GM21381 (cell line): ENCODE measurements at regions not wholly inside any gene's neighbourhood (a gene's known extent, or its start where the extent isn't known, plus 50 kb on each side); places are given as distances from the start of the nearest gene placed in this dataset.

Experiments used
- ATAC-seq: cut with Tn5 transposase; IDR thresholded peaks from one replicate; pipeline ENCODE4 v1.9.1; 2021; ENCODE audit warnings: mild to moderate bottlenecking, moderate library complexity; ENCODE audit not compliant: unreplicated experiment

DNA sequence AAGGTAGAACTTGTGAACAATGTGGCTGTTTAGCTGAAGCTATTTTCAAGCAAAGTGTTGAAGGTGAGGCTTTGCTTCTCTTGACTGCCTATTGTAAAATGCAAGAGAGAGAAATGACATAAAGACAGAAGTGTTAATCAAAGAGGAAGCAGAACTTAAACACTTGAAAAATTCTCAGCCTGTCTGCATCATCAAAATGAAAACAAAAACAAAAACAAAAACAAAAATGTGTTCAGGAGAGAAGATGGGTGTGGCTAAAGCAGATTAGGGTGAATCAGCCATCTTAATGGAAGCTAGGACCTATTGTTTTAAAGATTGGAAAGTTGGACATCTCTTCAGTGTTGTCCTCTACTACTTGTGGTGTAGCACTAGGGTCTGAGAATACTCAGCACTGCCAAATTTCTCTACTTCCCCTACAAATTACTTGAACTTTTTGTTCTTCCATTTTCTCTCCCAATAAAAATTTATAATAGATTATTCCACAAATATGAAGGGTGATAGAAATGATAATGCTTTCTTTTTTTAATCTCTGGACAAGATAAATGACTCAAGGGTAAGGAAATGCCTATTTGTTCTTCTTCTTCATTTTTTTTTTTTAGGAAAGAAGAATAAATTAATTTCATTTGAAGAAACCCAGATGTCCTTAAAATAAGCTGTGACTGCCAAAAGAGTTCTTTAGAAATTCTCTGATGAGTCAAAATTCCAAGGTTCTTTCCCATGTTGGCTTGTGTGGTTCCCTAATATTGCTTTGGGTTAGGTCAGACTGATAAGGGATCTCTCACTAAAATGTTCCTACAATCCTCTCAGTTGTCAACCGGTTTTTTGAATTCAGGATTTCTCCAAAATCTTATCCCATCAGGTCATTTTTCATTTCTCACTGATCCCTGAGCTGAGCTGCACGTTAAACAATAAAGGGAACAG, 571.2 kb upstream of the ZEB2 start:
- no peak for ATAC-seq

GRCh38 chr2:145088756-145089155, 568.8 kb upstream of the ZEB2 start:
- ATAC-seq = no peak

GRCh38 chr2:145086910-145087309, 567.0 kb upstream of the ZEB2 start:
- ATAC-seq = no peak

DNA sequence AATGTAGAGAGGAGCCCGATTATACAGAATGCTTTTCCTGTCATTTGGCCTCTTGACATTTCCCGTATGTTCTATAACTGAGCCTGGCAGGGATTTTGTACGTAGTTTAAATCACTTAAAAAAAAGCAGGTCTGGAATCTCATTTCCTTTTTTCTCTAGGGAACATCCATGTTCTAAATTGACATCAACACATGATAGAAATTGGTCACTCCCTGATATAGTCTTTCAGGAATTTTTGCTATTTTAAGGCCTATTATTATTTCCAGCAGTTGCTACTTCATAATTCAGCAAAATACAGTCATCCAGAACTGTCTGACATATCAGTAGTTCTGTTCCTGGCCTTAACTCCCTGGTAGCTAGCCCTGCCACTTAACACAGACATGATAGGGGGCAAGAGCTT, 565.7 kb upstream of the ZEB2 start:
- ATAC-seq = no peak

DNA sequence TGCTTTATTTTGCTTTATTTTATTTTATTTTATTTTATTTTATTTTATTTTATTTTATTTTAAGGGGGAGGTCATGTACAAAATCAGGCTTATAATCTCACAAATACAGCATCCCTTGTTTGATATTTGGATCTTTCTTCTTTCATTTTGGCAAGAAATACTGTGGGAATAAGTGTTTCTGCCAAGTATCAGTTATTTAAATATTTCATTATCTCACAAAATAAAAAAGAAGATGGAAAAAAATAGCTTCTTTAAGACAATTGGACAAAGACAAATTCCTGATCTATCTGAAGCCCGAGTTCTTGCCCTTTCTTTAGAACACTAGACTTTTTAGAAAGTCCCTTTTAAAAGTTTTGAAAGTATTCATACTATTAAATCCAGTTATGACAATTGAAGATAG, 560.5 kb upstream of the ZEB2 start:
- no peak for ATAC-seq

GRCh38 chr2:145079641-145080040, 559.7 kb upstream of the ZEB2 start:
- ATAC-seq = no peak

DNA sequence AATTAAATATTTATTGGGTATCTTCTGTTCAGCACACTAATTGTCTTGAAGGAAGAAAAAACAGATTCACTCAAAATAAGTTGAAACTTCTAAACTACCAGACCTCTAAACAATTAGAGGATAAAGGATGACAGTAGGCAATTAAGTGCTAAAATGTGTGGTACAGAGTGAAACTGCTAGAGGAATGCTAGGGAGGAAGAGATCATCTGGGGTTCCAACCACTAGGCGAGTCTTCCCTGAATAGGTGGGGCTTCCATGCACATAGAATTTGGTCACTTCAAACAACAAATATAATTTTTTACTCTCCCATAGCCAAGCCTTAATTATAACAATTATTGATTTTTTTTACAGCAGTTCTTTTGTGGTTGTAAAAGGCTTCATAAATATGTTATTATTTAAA, 559.0 kb upstream of the ZEB2 start:
- ATAC-seq = no peak

- no peak for ATAC-seq
These were observed 556.2 kb upstream of the ZEB2 start for GRCh38 chr2:145076085-145076484.

GRCh38 chr2:145075454-145076062, 555.6 kb upstream of the ZEB2 start:
- no peak for ATAC-seq

- no peak for ATAC-seq
These were observed 550.8 kb upstream of the ZEB2 start for GRCh38 chr2:145070703-145071102.

GRCh38 chr2:145068509-145068908, 548.6 kb upstream of the ZEB2 start:
- no peak for ATAC-seq

DNA sequence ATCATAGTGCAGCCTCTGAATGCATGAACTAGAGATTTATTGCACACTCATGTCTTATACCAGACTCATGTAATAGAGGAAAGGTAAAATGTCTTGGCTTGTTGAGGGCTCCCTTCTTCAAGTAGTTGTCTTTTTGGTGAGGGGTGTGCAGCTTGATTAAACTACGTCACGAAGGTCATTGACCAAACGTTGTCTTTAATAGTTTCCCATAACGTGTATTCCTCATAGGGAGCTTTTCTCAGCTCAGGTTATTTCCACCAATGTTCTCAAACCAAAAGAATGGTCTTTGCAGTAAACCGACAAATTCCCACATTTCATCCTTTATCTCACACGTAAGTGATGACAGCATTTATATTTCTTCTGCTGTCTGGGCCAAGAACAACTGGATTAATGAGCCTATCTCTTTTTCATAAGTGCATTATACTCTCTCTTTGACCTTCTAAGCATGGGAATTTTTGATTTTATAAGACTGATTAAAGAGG, 547.7 kb upstream of the ZEB2 start:
- no peak for ATAC-seq

DNA sequence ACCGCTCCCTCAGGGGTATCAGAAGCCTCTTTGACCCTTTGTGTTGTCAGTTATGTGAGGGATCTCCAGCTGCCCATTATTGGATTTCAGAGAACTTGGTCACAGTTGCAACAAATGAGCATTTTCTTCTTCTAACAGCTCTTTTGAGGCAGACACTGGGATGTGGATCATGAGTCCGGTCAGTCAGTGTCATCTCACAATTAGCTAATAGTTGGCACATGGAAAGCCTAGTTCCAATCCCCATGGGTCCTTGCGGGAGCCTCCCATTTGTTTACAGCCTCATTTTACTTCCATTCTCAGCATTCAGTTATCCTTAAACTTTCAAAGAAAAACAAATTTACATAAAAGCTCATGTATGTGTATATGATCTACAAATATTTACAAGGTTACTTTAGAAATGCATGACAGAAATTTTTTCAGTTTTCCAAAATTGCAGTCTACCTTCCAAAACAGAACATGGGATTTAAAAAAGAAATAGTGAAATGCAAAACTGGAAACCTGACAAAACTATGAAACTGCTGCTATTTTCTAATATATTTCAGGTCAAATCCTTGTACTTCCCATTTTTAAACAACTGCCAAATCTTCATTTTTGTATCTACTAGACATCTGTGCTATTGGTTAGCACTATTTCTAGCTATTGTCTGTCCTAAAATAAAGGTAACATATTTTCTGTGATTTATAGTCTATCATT, 547.1 kb upstream of the ZEB2 start:
- no peak for ATAC-seq

DNA sequence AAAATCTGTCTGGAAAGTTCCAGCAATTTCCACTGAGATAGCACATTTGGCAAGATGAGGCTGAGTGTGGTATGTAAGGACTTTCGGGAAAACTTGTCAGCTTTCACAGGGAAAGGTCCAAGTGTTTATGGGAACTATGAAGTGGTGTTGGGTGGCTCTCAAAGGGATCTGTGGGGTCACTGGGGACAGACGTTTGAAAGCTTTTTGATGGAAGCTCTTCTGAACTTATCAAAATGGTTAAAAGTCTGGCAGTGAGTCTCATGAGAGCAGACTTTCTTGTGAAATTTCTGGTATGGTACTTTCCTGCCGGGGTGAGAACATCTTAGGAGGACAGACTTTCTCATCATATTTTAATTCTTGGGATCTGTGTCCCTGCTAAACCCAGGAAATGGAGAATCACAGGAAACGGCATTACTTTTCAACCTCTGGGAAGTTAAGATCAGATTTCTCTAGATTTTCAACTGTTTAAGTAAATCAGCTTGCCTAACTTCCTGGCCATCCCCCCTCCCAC, 546.3 kb upstream of the ZEB2 start:
- ATAC-seq = no peak

- no peak for ATAC-seq
These were observed 545.4 kb upstream of the ZEB2 start for GRCh38 chr2:145065342-145065741.

GRCh38 chr2:145064511-145064910, 544.6 kb upstream of the ZEB2 start:
- ATAC-seq = no peak

- no peak for ATAC-seq
These were observed 541.0 kb upstream of the ZEB2 start for GRCh38 chr2:145060876-145061275.

- no peak for ATAC-seq
These were observed 540.0 kb upstream of the ZEB2 start for GRCh38 chr2:145059914-145060313.

GRCh38 chr2:145059343-145059742, 539.4 kb upstream of the ZEB2 start:
- ATAC-seq = no peak

DNA sequence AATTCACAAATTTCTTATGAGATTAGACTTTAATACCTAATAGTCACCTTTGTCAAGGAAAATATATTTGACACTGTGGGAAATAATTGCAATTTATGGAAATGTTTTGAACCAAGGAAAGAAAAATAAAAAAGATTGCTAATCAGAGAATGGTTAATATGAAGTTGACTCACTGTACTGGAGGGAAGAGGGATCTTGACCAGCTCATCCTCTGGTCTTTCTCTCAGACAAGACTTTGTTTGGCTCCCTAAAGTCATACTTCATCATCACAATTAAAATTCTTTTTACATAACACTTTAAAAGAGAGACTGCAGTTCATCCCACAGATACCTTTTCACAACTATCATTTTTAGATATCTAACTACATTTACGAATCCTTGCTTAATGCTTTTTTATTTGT, 538.5 kb upstream of the ZEB2 start:
- ATAC-seq = no peak

GRCh38 chr2:145055651-145056050, 535.7 kb upstream of the ZEB2 start:
- no peak for ATAC-seq

DNA sequence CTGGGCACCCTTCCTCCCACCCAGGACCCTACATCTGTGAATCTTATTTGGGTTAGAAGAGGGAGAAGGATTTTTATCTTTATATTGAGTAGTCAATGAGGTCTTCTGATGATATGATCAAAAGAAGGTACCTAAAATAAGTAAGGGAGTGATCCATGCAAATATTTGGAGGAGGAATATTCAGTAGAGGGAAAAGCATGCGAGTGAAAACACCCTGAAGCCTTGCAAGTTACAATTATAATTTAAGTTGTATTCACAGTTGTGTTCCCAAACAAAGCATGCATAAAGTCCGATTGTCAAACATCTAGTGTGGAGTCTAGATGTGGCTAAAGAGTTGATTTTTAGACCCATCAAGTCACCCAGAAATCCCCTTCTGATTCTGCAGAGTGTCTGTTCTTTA, 530.2 kb upstream of the ZEB2 start:
- no peak for ATAC-seq
